ENCODE measurements at regions not wholly inside any gene's neighbourhood (a gene's known extent, or its start where the extent isn't known, plus 50 kb on each side); places are given as distances from the start of the nearest gene placed in this dataset.

GRCh38 chr3:111414531-111414930 lies 127.5 kb upstream of the CD96 start:
- intact Hi-C loops (cut with DNase I) = no loop called here
- no peak overlapping the region for H3K4me3 ChIP-seq
- no peak for DNase-seq (ENCODE audit: low spot score)
- no peaks in the 10 kb centered on the region for H3K9me3 ChIP-seq
- TF ChIP-seq POLR2AphosphoS5 (IDR thresholded peaks at IDR 0.05) (no peak), CTCF (IDR thresholded peaks at IDR 0.05) (no peak)
- H3K27ac ChIP-seq = no peak overlapping the region
- H3K36me3 ChIP-seq = no peaks in the 10 kb centered on the region
- no peaks in the 10 kb centered on the region for H3K27me3 ChIP-seq (replicated peaks; ENCODE audit: insufficient read depth)
- no peaks in the 10 kb centered on the region for H3K4me1 ChIP-seq (replicated peaks)

DNA sequence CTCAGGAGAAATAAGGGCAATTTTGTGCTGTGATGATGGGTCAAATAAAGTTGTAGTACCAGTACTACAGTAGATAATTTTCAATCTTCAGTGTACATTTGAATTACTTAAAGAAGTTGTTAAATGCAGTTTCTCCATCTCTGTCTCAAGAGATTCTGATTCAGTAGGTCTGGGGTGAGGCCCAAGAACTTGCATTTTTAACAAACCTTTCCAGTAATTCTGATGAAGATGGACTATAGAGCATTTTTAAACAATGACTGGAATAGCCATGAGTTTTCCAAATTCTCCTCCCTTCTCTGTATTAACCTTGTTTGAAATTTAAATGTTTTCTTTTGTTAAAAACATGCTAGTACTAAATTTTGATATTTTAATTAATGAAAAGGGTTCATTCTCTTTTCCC lies 127.0 kb upstream of the CD96 start:
- no peaks in the 10 kb centered on the region for H3K9me3 ChIP-seq
- H3K27ac ChIP-seq = no peak overlapping the region
- intact Hi-C loops (cut with DNase I) = no loop called here
- no peaks in the 10 kb centered on the region for H3K36me3 ChIP-seq
- no peak for DNase-seq (ENCODE audit: low spot score)
- H3K4me1 ChIP-seq (replicated peaks) = no peaks in the 10 kb centered on the region
- no peaks in the 10 kb centered on the region for H3K27me3 ChIP-seq (replicated peaks; ENCODE audit: insufficient read depth)
- no peak for TF ChIP-seq POLR2AphosphoS5 (IDR thresholded peaks at IDR 0.05)
- TF ChIP-seq POLR2A (IDR thresholded peaks at IDR 0.05) = no peak
- TF ChIP-seq CTCF (IDR thresholded peaks at IDR 0.05) = no peak
- H3K4me3 ChIP-seq = no peak overlapping the region

- intact Hi-C loops (cut with DNase I) = no loop called here
- 70% methylated on average over 1 of the region's 1 CpG for WGBS
- H3K36me3 ChIP-seq = no peaks in the 10 kb centered on the region
- H3K27me3 ChIP-seq (replicated peaks; ENCODE audit: insufficient read depth) = no peaks in the 10 kb centered on the region
- no peak overlapping the region for H3K27ac ChIP-seq
- TF ChIP-seq CTCF (IDR thresholded peaks at IDR 0.05) (no peak), POLR2A (IDR thresholded peaks at IDR 0.05) (no peak), POLR2AphosphoS5 (IDR thresholded peaks at IDR 0.05) (no peak)
- H3K4me1 ChIP-seq (replicated peaks) = no peaks in the 10 kb centered on the region
- no peak for DNase-seq (ENCODE audit: low spot score)
- no peaks in the 10 kb centered on the region for H3K9me3 ChIP-seq
- no peak overlapping the region for H3K4me3 ChIP-seq
These were observed 123.6 kb upstream of the CD96 start for GRCh38 chr3:111418391-111418790.

GRCh38 chr3:111428301-111428700 lies 113.7 kb upstream of the CD96 start:
- Histone ChIP-seq H3K9me3 (no peaks in the 10 kb centered on the region), H3K27ac (no peak overlapping the region), H3K4me3 (no peak overlapping the region), H3K4me1 (replicated peaks) (no peaks in the 10 kb centered on the region), H3K27me3 (replicated peaks; ENCODE audit: insufficient read depth) (no peaks in the 10 kb centered on the region), H3K36me3 (no peaks in the 10 kb centered on the region)
- TF ChIP-seq CTCF (IDR thresholded peaks at IDR 0.05) (no peak), POLR2AphosphoS5 (IDR thresholded peaks at IDR 0.05) (no peak), POLR2A (IDR thresholded peaks at IDR 0.05) (no peak)
- no peak for DNase-seq (ENCODE audit: low spot score)
- intact Hi-C loops (cut with DNase I) = no loop called here

- no peak overlapping the region for H3K27ac ChIP-seq
- intact Hi-C loops (cut with DNase I) = no loop called here
- 75% methylated on average over 3 of the region's 3 CpGs for WGBS
- H3K27me3 ChIP-seq (replicated peaks; ENCODE audit: insufficient read depth) = no peaks in the 10 kb centered on the region
- no peak overlapping the region for H3K4me3 ChIP-seq
- no peaks in the 10 kb centered on the region for H3K36me3 ChIP-seq
- TF ChIP-seq POLR2AphosphoS5 (IDR thresholded peaks at IDR 0.05) (no peak), POLR2A (IDR thresholded peaks at IDR 0.05) (no peak), CTCF (IDR thresholded peaks at IDR 0.05) (no peak)
- H3K9me3 ChIP-seq = no peaks in the 10 kb centered on the region
- H3K4me1 ChIP-seq (replicated peaks) = no peaks in the 10 kb centered on the region
- DNase-seq (ENCODE audit: low spot score) = no peak
These were observed 106.9 kb upstream of the CD96 start for GRCh38 chr3:111434941-111435622.

Measured in prostate gland (tissue), 2 donors.